Gastroesophageal sphincter (tissue), 4 donors: ENCODE measurements at regions not wholly inside any gene's neighbourhood (a gene's known extent, or its start where the extent isn't known, plus 50 kb on each side); places are given as distances from the start of the nearest gene placed in this dataset.
"Not testable (repeated sequence)": the region's sequence is repeated elsewhere in the genome, so short reads cannot be mapped to it uniquely, and the experiment has no call there.

Source experiments
- ATAC-seq: fragments of 150-250 bp; one replicate; pipeline ENCODE4 v1.9.1; 2016; ENCODE audit warnings: mild to moderate bottlenecking, moderate library complexity
- H3K27ac ChIP-seq, 4 donors: fragments of 200-600 bp; sonication (generic) in 3 of 4; 1 replicate in 3 of 4; 2 replicates in 1 of 4; pipeline ENCODE4 v1.5.1; 2016 to 2019
- H3K27me3 ChIP-seq: fragments of 200-600 bp; sonication (generic); one replicate; pipeline ENCODE4 v1.5.1; 2019
- H3K36me3 ChIP-seq, 2 donors: fragments of 200-600 bp; sonication (generic); one replicate each; pipeline ENCODE4 v1.5.1; 2019; ENCODE audit warnings: control low read depth in 1 of 2
- H3K4me1 ChIP-seq, 3 donors: fragments of 200-600 bp; sonication (generic); 1 replicate in 2 of 3; 2 replicates in 1 of 3; pipeline ENCODE4 v1.5.1; 2016 to 2019; ENCODE audit warnings: control low read depth in 2 of 3
- H3K4me3 ChIP-seq, 2 donors: fragments of 200-600 bp; sonication (generic); one replicate each; pipeline ENCODE4 v1.5.1; 2019; ENCODE audit warnings: mild to moderate bottlenecking in 1 of 2, moderate library complexity in 1 of 2
- H3K9me3 ChIP-seq, 3 donors: fragments of 200-600 bp; sonication (generic); one replicate each; pipeline ENCODE4 v1.5.1; 2017 to 2019; ENCODE audit warnings: control low read depth in 2 of 3
- EP300 ChIP-seq: sonication (generic); formaldehyde crosslinking; IDR thresholded peaks from one replicate; pipeline ENCODE4 v1.6.1; 2017; ENCODE audit warnings: antibody characterized with exemption, mild to moderate bottlenecking
- POLR2A ChIP-seq, 2 donors: fragments of 450-650 bp; IDR thresholded peaks; one replicate each; pipeline ENCODE4 v1.6.1; 2017; ENCODE audit warnings: antibody characterized with exemption in 2 of 2, mild to moderate bottlenecking in 2 of 2, moderate library complexity in 1 of 2
- POLR2AphosphoS5 ChIP-seq: sonication (generic); formaldehyde crosslinking; IDR thresholded peaks from one replicate; pipeline ENCODE4 v1.6.1; 2017; ENCODE audit warnings: antibody characterized with exemption
- WGBS, 2 donors: methylation state at CpG; one replicate each; pipeline ENCODE4 v1.1.5; 2018; ENCODE audit warnings: low coverage in 1 of 2; 5-methylcytosine and 5-hydroxymethylcytosine counted together
- TF ChIP-seq, protein P1 (sequence below), 4 experiments: fragments of 200-600 bp in 2 of 4; fragments of 450-650 bp in 2 of 4; sonication (generic) in 1 of 4; IDR thresholded peaks; one replicate each; pipeline ENCODE4 v1.5.1; 2017 to 2019; ENCODE audit warnings: antibody characterized with exemption in 4 of 4, mild to moderate bottlenecking in 2 of 4, moderate library complexity in 2 of 4

- TF ChIP-seq, protein P1, sequence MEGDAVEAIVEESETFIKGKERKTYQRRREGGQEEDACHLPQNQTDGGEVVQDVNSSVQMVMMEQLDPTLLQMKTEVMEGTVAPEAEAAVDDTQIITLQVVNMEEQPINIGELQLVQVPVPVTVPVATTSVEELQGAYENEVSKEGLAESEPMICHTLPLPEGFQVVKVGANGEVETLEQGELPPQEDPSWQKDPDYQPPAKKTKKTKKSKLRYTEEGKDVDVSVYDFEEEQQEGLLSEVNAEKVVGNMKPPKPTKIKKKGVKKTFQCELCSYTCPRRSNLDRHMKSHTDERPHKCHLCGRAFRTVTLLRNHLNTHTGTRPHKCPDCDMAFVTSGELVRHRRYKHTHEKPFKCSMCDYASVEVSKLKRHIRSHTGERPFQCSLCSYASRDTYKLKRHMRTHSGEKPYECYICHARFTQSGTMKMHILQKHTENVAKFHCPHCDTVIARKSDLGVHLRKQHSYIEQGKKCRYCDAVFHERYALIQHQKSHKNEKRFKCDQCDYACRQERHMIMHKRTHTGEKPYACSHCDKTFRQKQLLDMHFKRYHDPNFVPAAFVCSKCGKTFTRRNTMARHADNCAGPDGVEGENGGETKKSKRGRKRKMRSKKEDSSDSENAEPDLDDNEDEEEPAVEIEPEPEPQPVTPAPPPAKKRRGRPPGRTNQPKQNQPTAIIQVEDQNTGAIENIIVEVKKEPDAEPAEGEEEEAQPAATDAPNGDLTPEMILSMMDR (IDR thresholded peaks at IDR 0.05) = no peak
- TF ChIP-seq EP300 (no peak), POLR2A (IDR thresholded peaks at IDR 0.05) (no peak), POLR2AphosphoS5 (no peak)
- ATAC-seq = no peak
- H3K4me1 ChIP-seq = no peaks in the 10 kb centered on the region
These were observed 513.0 kb upstream of the ADGRB3 start for GRCh38 chr6:68122032-68122431.

DNA sequence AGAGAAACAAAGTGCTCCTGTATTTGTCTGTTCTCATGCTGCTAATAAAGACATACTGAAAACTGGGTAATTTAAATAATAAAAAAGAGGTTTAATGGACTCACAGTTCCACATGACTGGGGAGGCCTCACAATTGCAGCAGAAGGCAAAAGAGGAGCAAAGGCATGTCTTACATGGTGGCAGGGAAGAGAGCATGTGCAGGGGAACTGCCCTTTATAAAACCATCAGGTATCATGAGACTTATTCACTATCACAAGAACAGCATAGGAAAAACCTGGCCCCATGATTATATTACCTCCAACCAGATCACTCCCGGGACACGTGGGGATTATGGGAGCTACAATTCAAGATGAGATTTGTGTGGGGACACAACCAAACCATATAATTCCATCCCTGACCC, 514.1 kb upstream of the ADGRB3 start:
- H3K27ac ChIP-seq, H3K27me3 ChIP-seq, H3K36me3 ChIP-seq, H3K4me1 ChIP-seq, ATAC-seq, H3K4me3 ChIP-seq: not testable (repeated sequence)
- 86 to 100% methylated on average over 2 of the region's 2 CpGs for WGBS, 2 donors
- peaks cover 0 to 16% (median 0%) of the 10 kb centered on the region in 3 donors for H3K9me3 ChIP-seq

More at GRCh38 chr6:68122032-68122431, 513.0 kb upstream of the ADGRB3 start:
- Histone ChIP-seq H3K9me3 (peaks cover 0 to 16% (median 0%) of the 10 kb centered on the region in 3 donors), H3K36me3 (no peaks in the 10 kb centered on the region), H3K27me3 (no peaks in the 10 kb centered on the region), H3K4me3 (no peak overlapping the region), H3K27ac (no peak overlapping the region)
- WGBS, 2 donors = 67 to 80% methylated on average over 1 to 2 of the region's 2 CpGs

DNA sequence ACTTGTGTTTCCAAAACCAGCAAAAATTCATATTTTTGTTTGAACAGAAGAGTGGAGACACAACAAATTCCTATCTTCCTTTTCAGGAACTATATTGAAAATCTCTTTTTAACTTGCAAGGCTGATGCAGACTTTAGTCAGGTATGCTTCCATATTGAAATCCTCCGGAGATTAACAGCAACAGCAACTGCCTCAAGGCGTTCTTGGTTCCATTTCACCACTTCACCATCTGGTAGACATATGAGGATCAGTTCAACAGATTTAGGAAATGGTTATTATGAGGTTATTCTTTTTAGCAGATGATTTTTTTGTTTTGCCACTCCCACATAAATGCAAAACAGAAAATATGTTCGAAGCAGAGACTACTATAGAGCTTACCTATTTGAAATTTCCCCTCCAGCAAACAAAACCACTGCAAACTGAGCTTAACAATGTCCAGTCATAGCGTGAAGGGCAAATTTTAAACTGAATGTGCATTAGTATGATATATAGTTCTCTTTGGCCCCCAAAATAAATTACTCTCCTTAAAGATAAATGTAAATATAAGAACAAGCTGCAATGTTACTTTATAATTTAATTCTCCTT, 520.5 kb upstream of the ADGRB3 start:
- 81% methylated on average over 4 of the region's 4 CpGs for WGBS, 2 donors

GRCh38 chr6:68108233-68108835, 526.7 kb upstream of the ADGRB3 start:
- Histone ChIP-seq H3K27ac (no peak overlapping the region), H3K4me1 (no peaks in the 10 kb centered on the region), H3K27me3 (no peaks in the 10 kb centered on the region), H3K36me3 (no peaks in the 10 kb centered on the region), H3K4me3 (no peak overlapping the region), H3K9me3 (no peaks in the 10 kb centered on the region)
- 77 to 80% methylated on average over 2 of the region's 2 CpGs for WGBS, 2 donors
- TF ChIP-seq POLR2A (IDR thresholded peaks at IDR 0.05) (no peak), POLR2AphosphoS5 (no peak), EP300 (no peak)
- TF ChIP-seq, protein P1 (IDR thresholded peaks at IDR 0.05) = no peak
- no peak for ATAC-seq

More for the DNA sequence above, 520.5 kb upstream of the ADGRB3 start:
- TF ChIP-seq, protein P1 (IDR thresholded peaks at IDR 0.05) = no peak
- TF ChIP-seq EP300 (no peak), POLR2AphosphoS5 (no peak), POLR2A (IDR thresholded peaks at IDR 0.05) (no peak)
- Histone ChIP-seq H3K4me3 (no peak overlapping the region), H3K27ac (no peak overlapping the region), H3K36me3 (no peaks in the 10 kb centered on the region), H3K9me3 (no peaks in the 10 kb centered on the region), H3K4me1 (no peaks in the 10 kb centered on the region), H3K27me3 (no peaks in the 10 kb centered on the region)
- no peak for ATAC-seq

- Histone ChIP-seq H3K36me3 (no peaks in the 10 kb centered on the region), H3K9me3 (no peaks in the 10 kb centered on the region), H3K4me3 (no peak overlapping the region), H3K27me3 (no peaks in the 10 kb centered on the region), H3K4me1 (no peaks in the 10 kb centered on the region), H3K27ac (no peak overlapping the region)
- TF ChIP-seq POLR2A (IDR thresholded peaks at IDR 0.05) = no peak
- TF ChIP-seq, protein P1 (IDR thresholded peaks at IDR 0.05) = no peak
- TF ChIP-seq EP300 = no peak
- ATAC-seq = no peak
These were observed 541.0 kb upstream of the ADGRB3 start for GRCh38 chr6:68094070-68094469.
